Psoas muscle (tissue), 7 donors: ENCODE measurements at regions not wholly inside any gene's neighbourhood (a gene's known extent, or its start where the extent isn't known, plus 50 kb on each side); places are given as distances from the start of the nearest gene placed in this dataset.

Source experiments
- ATAC-seq, 4 donors: fragments of 200-7000 bp; cut with Tn5 transposase; one replicate each; pipeline ENCODE4 v1.9.1; 2020; ENCODE audit warnings: moderate library complexity in 3 of 4, mild to moderate bottlenecking in 2 of 4
- DNase-seq, 2 donors: peaks; one replicate each; pipeline ENCODE4 v3.0.0-alpha.2; 2020
- H3K27ac ChIP-seq: fragments of 200-600 bp; one replicate; pipeline ENCODE4 v1.8.0; 2022
- H3K27me3 ChIP-seq, 3 donors: fragments of 200-600 bp in 1 of 3; one replicate each; pipeline versions ENCODE4 v1.6.1 to v1.8.0; 2013 to 2022; ENCODE audit warnings: low read length in 2 of 3, mild to moderate bottlenecking in 2 of 3, moderate library complexity in 1 of 3; ENCODE audit not compliant: insufficient read depth in 3 of 3
- H3K36me3 ChIP-seq, 2 donors: fragments of 200-600 bp in 1 of 2; one replicate each; pipeline versions ENCODE4 v1.6.1 to v1.8.0; 2013 to 2022; ENCODE audit warnings: low read depth in 1 of 2, mild to moderate bottlenecking in 1 of 2, moderate library complexity in 1 of 2; ENCODE audit not compliant: insufficient read depth in 1 of 2
- H3K4me1 ChIP-seq: fragments of 200-600 bp; one replicate; pipeline ENCODE4 v1.8.0; 2022
- H3K4me3 ChIP-seq: fragments of 200-600 bp; one replicate; pipeline ENCODE4 v1.8.0; 2022; ENCODE audit warnings: mild to moderate bottlenecking
- H3K9me3 ChIP-seq: fragments of 200-600 bp; one replicate; pipeline ENCODE4 v1.8.0; 2022
- CTCF ChIP-seq: fragments of 200-600 bp; IDR thresholded peaks from one replicate; pipeline ENCODE4 v1.8.0; 2022; ENCODE audit warnings: antibody characterized with exemption
- WGBS, 3 donors: extraction: QIAGEN DNeasy Blood & Tissue Kit; methylation state at CpG; one replicate each; pipeline versions ENCODE4 v1.1.6 to v1.1.7; 2013; 5-methylcytosine and 5-hydroxymethylcytosine counted together
- intact Hi-C, 2 donors: fragments of 100-400 bp; cut with DNase I; formaldehyde crosslinking; loops; one replicate each; pipeline versions ENCODE4 v1.11.0 to v1.14.2; 2022
- donor health status: healthy with polysubstance abuse.
- donor health status: DM: no; HTN: no; CAD: no; lungs with moderate emphysema.
- donor health status: Bipolar disorder and iron deficiency.
- donor health status: healthy.
- donor health status: DM: yes; HTN: yes; CAD: no.
- donor health status: DM: no; HTN: no; CAD: no.
- donor health status: DM: yes; HTN: yes; CAD: no.

DNA sequence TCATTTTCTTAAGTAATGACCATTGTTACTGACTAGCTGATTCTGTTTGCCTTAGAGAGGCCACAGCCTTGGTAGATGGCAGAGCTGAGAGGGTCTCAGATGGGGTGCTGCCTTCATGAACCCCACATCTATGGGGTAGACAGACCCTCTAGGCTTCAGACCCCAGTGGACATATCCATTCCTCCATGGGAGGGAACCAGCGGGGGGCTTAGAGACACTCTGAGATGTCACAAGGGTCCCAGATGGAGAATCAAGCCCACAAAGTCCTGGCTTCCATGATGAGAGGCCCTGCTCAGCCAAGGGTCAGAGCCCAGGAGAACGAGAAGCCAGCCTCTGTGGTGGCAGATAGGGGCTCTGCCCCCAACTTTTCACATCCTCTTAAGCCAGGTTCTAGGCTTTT lies 408.6 kb downstream of the TCERG1L start:
- intact Hi-C loops: no loop called here
- Histone ChIP-seq H3K9me3 (no peaks in the 10 kb centered on the region), H3K27me3 (peaks cover 0 to 4% (median 2%) of the 10 kb centered on the region in 3 donors), H3K27ac (no peak overlapping the region), H3K4me3 (no peak overlapping the region), H3K4me1 (no peaks in the 10 kb centered on the region), H3K36me3 (no peaks in the 10 kb centered on the region)
- DNase-seq (no peak), ATAC-seq (no peak)
- TF ChIP-seq CTCF: no peak
- WGBS, 3 donors: 69 to 82% (median 73%) methylated on average over 2 of the region's 2 CpGs

DNA sequence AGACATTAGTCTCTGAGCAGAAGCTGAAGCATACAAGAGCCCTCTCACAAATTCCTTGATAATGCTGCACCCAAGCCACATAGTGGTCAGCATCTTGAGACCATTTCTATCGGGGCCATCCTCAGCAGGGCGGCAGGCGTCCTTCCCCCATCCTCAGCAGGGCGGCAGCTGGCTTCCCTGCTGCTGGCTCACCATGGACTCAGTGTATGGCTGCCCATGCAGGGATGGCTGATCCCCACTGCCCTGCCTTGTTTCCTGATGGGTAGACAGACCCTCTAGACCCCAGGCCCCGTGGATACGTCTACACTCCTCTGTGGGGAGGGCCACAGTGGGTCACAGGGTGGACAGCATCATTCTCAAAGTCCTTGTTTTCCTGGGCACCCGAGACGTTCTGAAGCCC lies 406.8 kb downstream of the TCERG1L start:
- ATAC-seq: no peak
- Histone ChIP-seq H3K27ac (no peak overlapping the region), H3K9me3 (no peaks in the 10 kb centered on the region), H3K4me1 (no peaks in the 10 kb centered on the region), H3K4me3 (no peak overlapping the region), H3K36me3 (no peaks in the 10 kb centered on the region), H3K27me3 (peaks cover 0 to 4% (median 0%) of the 10 kb centered on the region in 3 donors)
- no peak for DNase-seq
- WGBS, 3 donors: 80 to 86% (median 83%) methylated on average over 8 of the region's 8 CpGs
- TF ChIP-seq CTCF: no peak
- intact Hi-C loops: no loop called here

GRCh38 chr10:130905386-130905785 lies 406.1 kb downstream of the TCERG1L start:
- H3K27me3 ChIP-seq: peaks cover 0 to 6% (median 0%) of the 10 kb centered on the region in 3 donors
- no peak overlapping the region for H3K4me3 ChIP-seq
- H3K4me1 ChIP-seq: no peaks in the 10 kb centered on the region
- no peak overlapping the region for H3K27ac ChIP-seq
- DNase-seq (no peak), ATAC-seq (no peak)
- 77 to 85% (median 82%) methylated on average over 8 of the region's 8 CpGs for WGBS, 3 donors
- H3K36me3 ChIP-seq: no peaks in the 10 kb centered on the region
- intact Hi-C loops: no loop called here
- no peaks in the 10 kb centered on the region for H3K9me3 ChIP-seq
- TF ChIP-seq CTCF: no peak

- DNase-seq (no peak), ATAC-seq (no peak)
- H3K36me3 ChIP-seq: no peaks in the 10 kb centered on the region
- intact Hi-C loops: no loop called here
- 61 to 66% (median 65%) methylated on average over 8 of the region's 8 CpGs for WGBS, 3 donors
- no peaks in the 10 kb centered on the region for H3K4me1 ChIP-seq
- H3K4me3 ChIP-seq: no peak overlapping the region
- H3K27me3 ChIP-seq: peaks cover 0 to 6% (median 0%) of the 10 kb centered on the region in 3 donors
- H3K9me3 ChIP-seq: no peaks in the 10 kb centered on the region
- TF ChIP-seq CTCF: no peak
- H3K27ac ChIP-seq: no peak overlapping the region
These were observed 405.6 kb downstream of the TCERG1L start for GRCh38 chr10:130905921-130906320.

- no peaks in the 10 kb centered on the region for H3K9me3 ChIP-seq
- no peak for ATAC-seq
- intact Hi-C loops: no loop called here
These were observed 400.7 kb downstream of the TCERG1L start for GRCh38 chr10:130910848-130911247.

More at GRCh38 chr10:130910848-130911247, 400.7 kb downstream of the TCERG1L start:
- Histone ChIP-seq H3K27ac (no peak overlapping the region), H3K36me3 (no peaks in the 10 kb centered on the region), H3K4me3 (no peak overlapping the region), H3K4me1 (no peaks in the 10 kb centered on the region), H3K27me3 (peaks cover 0 to 4% (median 0%) of the 10 kb centered on the region in 3 donors)
- no peak for TF ChIP-seq CTCF
- no peak for DNase-seq
- 78 to 87% (median 83%) methylated on average over 2 of the region's 2 CpGs for WGBS, 3 donors
